ENCODE measurements at regions not wholly inside any gene's neighbourhood (a gene's known extent, or its start where the extent isn't known, plus 50 kb on each side); places are given as distances from the start of the nearest gene placed in this dataset.

- H3T11ph ChIP-seq (ENCODE audit: low read length): no peak overlapping the region
- H3K27me3 Mint-ChIP-seq (ENCODE audit: low read depth): peaks cover 2% of the 10 kb centered on the region; the same call in 1 of the 2 replicates
- H3K36me3 Mint-ChIP-seq (ENCODE audit: insufficient read depth in 1 of 3, low read depth in 3 of 3): no peaks in the 10 kb centered on the region
- no peak overlapping the region for H2BK20ac ChIP-seq (ENCODE audit: low read depth, low read length, poor library complexity, severe bottlenecking)
- no peak overlapping the region for H2BK12ac ChIP-seq (ENCODE audit: insufficient read length, low read depth, low read length)
- no peak overlapping the region for H2AK5ac ChIP-seq (ENCODE audit: insufficient read length, low read length)
- H3K27me3 ChIP-seq (ENCODE audit: insufficient read depth, low read length): no peaks in the 10 kb centered on the region
- no peak overlapping the region for H3K4me2 ChIP-seq (ENCODE audit: insufficient read depth, insufficient read length, low read length)
- no peak overlapping the region for H4K5ac ChIP-seq (ENCODE audit: insufficient read length, low read depth, low read length)
- no peaks in the 10 kb centered on the region for H3K23me2 ChIP-seq (ENCODE audit: insufficient read length, low read depth, low read length, poor library complexity, severe bottlenecking)
- no peaks in the 10 kb centered on the region for H3K79me1 ChIP-seq (ENCODE audit: insufficient read depth, low read depth, low read length, poor library complexity, severe bottlenecking)
- H3K9ac ChIP-seq (ENCODE audit: extremely low read depth, insufficient read length, low read length): no peak overlapping the region
- no peak overlapping the region; the same call in 1 of the 2 replicates for H3K14ac ChIP-seq (ENCODE audit: insufficient read depth, low read length)
- no peak overlapping the region for H2AFZ ChIP-seq (ENCODE audit: low read length)
- no peaks in the 10 kb centered on the region for H4K20me1 ChIP-seq (ENCODE audit: control insufficient read depth, insufficient read depth, insufficient read length)
- DNase-seq: no peak
- no peak overlapping the region for H3K27ac ChIP-seq (ENCODE audit: insufficient read length, low read depth, low read length)
- H2BK5ac ChIP-seq (ENCODE audit: insufficient read length, low read length): no peak overlapping the region
- H2BK120ac ChIP-seq (ENCODE audit: low read depth, low read length, poor library complexity, severe bottlenecking): no peak overlapping the region
- no peak overlapping the region for H3K4me3 Mint-ChIP-seq
- peaks cover 10 to 13% of the 10 kb centered on the region in 2 experiments for H3K4me1 Mint-ChIP-seq
- no peak overlapping the region for H3K4ac ChIP-seq (ENCODE audit: low read depth, low read length)
- no peak overlapping the region for H3K56ac ChIP-seq (ENCODE audit: insufficient read length, low read depth, low read length)
- H3K4me1 ChIP-seq (ENCODE audit: insufficient read depth, low read length): no peaks in the 10 kb centered on the region
- no peak overlapping the region for H4K91ac ChIP-seq (ENCODE audit: insufficient read length, low read depth, low read length)
- no peaks in the 10 kb centered on the region; a peak in 1 of 5 replicates for H3K9me3 Mint-ChIP-seq
- H4K8ac ChIP-seq (replicated peaks; ENCODE audit: insufficient read length, low read depth, low read length): no peak overlapping the region
- no CpG with 5 or more reads among the region's 12 CpGs for WGBS (ENCODE audit: extremely low coverage, insufficient read length, low lambda C conversion rate)
- no peak overlapping the region; a peak in 1 of 7 replicates for H3K27ac Mint-ChIP-seq
- no peak overlapping the region for H3K18ac ChIP-seq (ENCODE audit: insufficient read length, low read depth, low read length)
- H3K79me2 ChIP-seq (ENCODE audit: insufficient read depth, low read length): no peaks in the 10 kb centered on the region
- no peaks in the 10 kb centered on the region for H3K9me3 ChIP-seq (ENCODE audit: control insufficient read depth, low read depth, low read length)
- no peak overlapping the region for H3K23ac ChIP-seq (ENCODE audit: insufficient read length, low read depth, low read length)
- TF ChIP-seq CTCF (conservative IDR thresholded peaks at IDR 0.05): no peak
- H2BK15ac ChIP-seq (ENCODE audit: low read depth, low read length): no peak overlapping the region
Measured at GRCh38 chr5:10149911-10150310, 99.8 kb downstream of the ATPSCKMT start.
